ENCODE measurements at regions not wholly inside any gene's neighbourhood (a gene's known extent, or its start where the extent isn't known, plus 50 kb on each side); places are given as distances from the start of the nearest gene placed in this dataset.

- ChIA-PET POLR2A (no interaction called here), CTCF (no interaction called here)
- no TSS peak for BruUV-seq (replicated peaks)
- Mint-ChIP-seq H3K27me3 (ENCODE audit: insufficient read depth, unreplicated experiment) (no peaks in the 10 kb centered on the region), H3K9me3 (ENCODE audit: unreplicated experiment) (no peaks in the 10 kb centered on the region), H3K4me3 (ENCODE audit: unreplicated experiment) (no peak overlapping the region), H3K27ac (ENCODE audit: low read depth, unreplicated experiment) (no peak overlapping the region), H3K36me3 (ENCODE audit: insufficient read depth, unreplicated experiment) (no peaks in the 10 kb centered on the region), H3K4me1 (ENCODE audit: insufficient read depth, unreplicated experiment) (no peaks in the 10 kb centered on the region)
- TF ChIP-seq CTCF (IDR thresholded peaks at IDR 0.05; ENCODE audit: unreplicated experiment), result no peak
- DNase-seq (ENCODE audit: unreplicated experiment), result no peak
- intact Hi-C loops (cut with micrococcal nuclease), result no loop called here
Observed at GRCh38 chr10:64486901-64487300, 965.7 kb downstream of the REEP3 start.

GRCh38 chr10:64494901-64495300 lies 973.7 kb downstream of the REEP3 start:
- Mint-ChIP-seq H3K27ac (ENCODE audit: low read depth, unreplicated experiment) (no peak overlapping the region), H3K36me3 (ENCODE audit: insufficient read depth, unreplicated experiment) (no peaks in the 10 kb centered on the region), H3K4me3 (ENCODE audit: unreplicated experiment) (no peak overlapping the region), H3K4me1 (ENCODE audit: insufficient read depth, unreplicated experiment) (no peaks in the 10 kb centered on the region), H3K9me3 (ENCODE audit: unreplicated experiment) (no peaks in the 10 kb centered on the region), H3K27me3 (ENCODE audit: insufficient read depth, unreplicated experiment) (no peaks in the 10 kb centered on the region)
- BruUV-seq (replicated peaks), result no TSS peak
- intact Hi-C loops (cut with micrococcal nuclease), result no loop called here
- no peak for DNase-seq (ENCODE audit: unreplicated experiment)
- ChIA-PET POLR2A (no interaction called here), CTCF (no interaction called here)
- TF ChIP-seq CTCF (IDR thresholded peaks at IDR 0.05; ENCODE audit: unreplicated experiment), result no peak

GRCh38 chr10:64497306-64497705 lies 976.1 kb downstream of the REEP3 start:
- H3K27me3 Mint-ChIP-seq (ENCODE audit: insufficient read depth, unreplicated experiment), result no peaks in the 10 kb centered on the region
- intact Hi-C loops (cut with micrococcal nuclease), result no loop called here
- no peak overlapping the region for H3K4me3 Mint-ChIP-seq (ENCODE audit: unreplicated experiment)
- no TSS peak for BruUV-seq (replicated peaks)
- ChIA-PET CTCF (no interaction called here), POLR2A (no interaction called here)
- no peaks in the 10 kb centered on the region for H3K36me3 Mint-ChIP-seq (ENCODE audit: insufficient read depth, unreplicated experiment)
- no peak for DNase-seq (ENCODE audit: unreplicated experiment)
- no peak overlapping the region for H3K27ac Mint-ChIP-seq (ENCODE audit: low read depth, unreplicated experiment)
- no peak for TF ChIP-seq CTCF (IDR thresholded peaks at IDR 0.05; ENCODE audit: unreplicated experiment)
- no peaks in the 10 kb centered on the region for H3K4me1 Mint-ChIP-seq (ENCODE audit: insufficient read depth, unreplicated experiment)
- no peaks in the 10 kb centered on the region for H3K9me3 Mint-ChIP-seq (ENCODE audit: unreplicated experiment)

- CTCF ChIA-PET, result interaction anchor here (0.6 to 0.7 kb wide), 2 partner anchors 64 to 200 kb away, joined by 3 read pairs; no protein-coding TSS in a partner anchor
- no peak for DNase-seq (ENCODE audit: unreplicated experiment)
Observed at GRCh38 chr10:64501807-64502206, 980.6 kb downstream of the REEP3 start.

More at GRCh38 chr10:64501807-64502206, 980.6 kb downstream of the REEP3 start:
- Mint-ChIP-seq H3K4me3 (ENCODE audit: unreplicated experiment) (no peak overlapping the region), H3K4me1 (ENCODE audit: insufficient read depth, unreplicated experiment) (peaks cover 6% of the 10 kb centered on the region), H3K27ac (ENCODE audit: low read depth, unreplicated experiment) (no peak overlapping the region), H3K27me3 (ENCODE audit: insufficient read depth, unreplicated experiment) (no peaks in the 10 kb centered on the region), H3K36me3 (ENCODE audit: insufficient read depth, unreplicated experiment) (no peaks in the 10 kb centered on the region), H3K9me3 (ENCODE audit: unreplicated experiment) (no peaks in the 10 kb centered on the region)
- no peak for TF ChIP-seq CTCF (IDR thresholded peaks at IDR 0.05; ENCODE audit: unreplicated experiment)
- POLR2A ChIA-PET, result no interaction called here
- intact Hi-C loops (cut with micrococcal nuclease), result no loop called here
- no TSS peak for BruUV-seq (replicated peaks)

Measured in MCF 10A (cell line).